NCI-H2029 (cell line): ENCODE measurements at regions not wholly inside any gene's neighbourhood (a gene's known extent, or its start where the extent isn't known, plus 50 kb on each side); places are given as distances from the start of the nearest gene placed in this dataset.

Experiments used
- DNase-seq: peaks from one replicate; lab custom pipeline; 2025; lab: John Stamatoyannopoulos, UW

DNA sequence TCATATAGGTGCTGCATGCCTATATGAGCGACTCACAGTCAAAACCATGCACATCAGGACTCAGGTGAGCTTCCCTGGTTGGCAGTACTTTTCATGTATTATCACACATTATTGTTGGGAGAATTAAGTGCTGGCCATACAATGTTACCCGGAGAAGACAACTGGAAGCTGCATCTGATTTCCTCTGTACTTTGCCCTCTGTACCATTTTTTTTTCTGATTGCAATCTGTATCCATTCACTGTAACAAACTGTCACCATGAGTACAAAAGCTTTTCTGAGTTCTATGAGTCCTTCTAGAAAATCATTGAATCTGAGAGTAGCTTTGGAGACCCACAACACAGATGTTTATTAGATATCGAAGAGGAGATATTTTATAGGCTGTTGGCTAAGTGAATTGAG is 651.0 kb downstream of the NR2F1-AS1 start:
- no peak for DNase-seq

DNA sequence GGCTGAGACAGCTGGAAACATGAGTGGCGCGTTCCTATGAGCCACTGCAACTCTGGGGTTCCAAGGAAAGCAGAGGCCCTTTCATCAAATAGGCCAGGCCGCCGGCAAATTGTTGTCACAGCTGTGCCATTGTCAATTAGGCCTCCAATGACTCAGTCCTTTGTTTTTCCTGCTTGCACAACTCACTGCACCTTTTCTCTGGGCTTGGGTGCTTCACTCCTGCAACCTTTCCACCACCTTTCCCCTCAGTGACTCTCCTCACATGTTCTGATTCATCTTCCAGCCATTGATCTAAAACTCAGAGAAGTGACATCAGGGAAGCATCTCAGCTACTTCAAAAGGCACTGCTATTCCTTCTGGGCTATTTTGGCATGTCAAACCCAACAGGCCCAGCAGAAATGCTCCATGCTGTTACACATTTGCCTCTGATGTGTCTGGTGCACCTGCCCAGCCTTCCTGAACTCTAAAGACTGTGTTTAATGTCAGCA is 653.7 kb downstream of the NR2F1-AS1 start:
- peak; percentile 40 for DNase-seq

DNA sequence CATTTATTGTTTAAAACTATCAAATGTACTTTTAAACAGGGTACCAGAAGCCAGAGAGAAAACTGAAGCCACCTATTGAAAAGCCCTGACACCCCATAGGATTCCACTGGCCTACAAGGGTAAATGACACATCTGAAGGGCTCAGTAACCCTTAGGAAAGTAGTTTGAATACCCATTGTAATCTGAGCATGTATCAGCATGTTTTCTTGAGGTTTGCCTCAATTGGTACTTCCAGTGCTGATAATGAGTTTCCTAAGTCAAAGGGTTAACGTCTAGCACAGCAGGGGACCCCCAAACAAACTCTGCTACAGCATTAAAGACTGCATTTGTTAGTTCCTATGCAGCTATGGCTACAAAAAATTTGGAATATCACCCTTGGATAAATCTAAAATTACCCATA is 657.1 kb downstream of the NR2F1-AS1 start:
- DNase-seq, result no peak

- no peak for DNase-seq
Measured at GRCh38 chr5:92922231-92922967, 658.6 kb downstream of the NR2F1-AS1 start.

GRCh38 chr5:92917044-92917443 is 664.0 kb downstream of the NR2F1-AS1 start:
- no peak for DNase-seq

DNA sequence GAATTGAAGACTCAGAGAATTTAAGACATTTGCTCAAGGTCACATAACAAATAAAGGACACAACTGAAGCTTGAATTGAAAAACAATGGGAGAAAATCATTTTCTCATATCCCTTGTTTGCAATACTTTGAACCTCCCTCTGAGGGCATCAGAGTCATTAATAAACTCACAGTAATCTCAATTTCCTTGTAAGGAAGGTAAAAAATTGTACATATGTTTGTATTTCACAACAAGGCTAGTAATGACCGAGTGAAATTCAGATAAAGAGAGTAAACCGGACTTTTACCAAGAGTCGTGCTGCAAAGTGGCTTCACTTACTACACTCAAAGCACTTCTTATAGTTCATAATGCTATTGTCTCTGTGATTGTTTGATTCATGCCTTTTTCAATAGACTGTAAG is 665.0 kb downstream of the NR2F1-AS1 start:
- no peak for DNase-seq

- DNase-seq, result no peak
Measured at GRCh38 chr5:92912283-92912682, 668.7 kb downstream of the NR2F1-AS1 start.

DNA sequence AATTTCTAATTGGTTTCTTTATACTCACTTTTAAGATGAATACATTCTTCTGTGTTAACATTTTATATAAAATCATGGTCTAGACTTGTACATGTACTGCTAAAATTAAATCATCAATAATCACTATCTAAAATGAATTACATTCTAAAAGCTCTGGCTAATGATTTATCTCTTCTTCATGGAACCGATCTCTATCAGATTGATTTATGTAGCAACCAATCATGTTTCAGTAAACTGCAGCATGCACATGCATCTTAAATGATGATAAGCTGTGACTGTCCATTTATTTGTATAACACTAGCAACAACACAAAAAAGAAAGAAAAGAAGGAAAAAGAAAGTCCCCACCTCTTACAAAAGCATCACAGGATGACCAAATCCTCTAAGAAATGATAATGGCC is 669.2 kb downstream of the NR2F1-AS1 start:
- DNase-seq, result no peak

- DNase-seq, result no peak
Measured at GRCh38 chr5:92911293-92911692, 669.7 kb downstream of the NR2F1-AS1 start.

- no peak for DNase-seq
Measured at GRCh38 chr5:92909602-92909962, 671.4 kb downstream of the NR2F1-AS1 start.

- DNase-seq, result no peak
Measured at GRCh38 chr5:92908952-92909601, 671.9 kb downstream of the NR2F1-AS1 start.

GRCh38 chr5:92907938-92908606 is 672.9 kb downstream of the NR2F1-AS1 start:
- no peak for DNase-seq

DNA sequence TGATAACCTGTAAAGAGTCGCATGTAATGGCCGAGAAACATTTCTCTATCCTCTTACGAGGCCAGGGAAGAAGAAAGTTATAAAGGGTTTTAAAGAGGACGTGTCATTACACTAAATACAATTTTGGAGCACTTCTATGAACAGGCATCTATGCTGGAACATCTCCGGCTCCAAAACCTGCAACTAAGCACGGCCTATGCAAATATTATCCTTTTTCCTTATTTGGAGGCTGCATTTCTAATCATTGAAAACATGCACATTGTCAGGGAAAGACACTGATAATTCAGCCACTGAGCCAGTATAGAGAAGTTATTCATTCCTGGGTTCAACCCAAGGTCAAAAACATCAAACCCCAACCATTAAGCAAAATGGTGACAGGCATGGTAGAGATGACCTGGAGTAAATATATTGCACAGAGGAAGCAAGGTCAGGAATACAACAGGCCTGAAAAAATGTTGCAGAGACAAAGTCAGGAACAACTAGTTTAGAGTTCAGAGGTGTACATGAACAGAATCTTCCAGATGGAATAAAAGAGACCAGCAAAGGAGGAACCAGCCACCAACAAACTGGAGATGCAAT is 674.1 kb downstream of the NR2F1-AS1 start:
- no peak for DNase-seq

DNA sequence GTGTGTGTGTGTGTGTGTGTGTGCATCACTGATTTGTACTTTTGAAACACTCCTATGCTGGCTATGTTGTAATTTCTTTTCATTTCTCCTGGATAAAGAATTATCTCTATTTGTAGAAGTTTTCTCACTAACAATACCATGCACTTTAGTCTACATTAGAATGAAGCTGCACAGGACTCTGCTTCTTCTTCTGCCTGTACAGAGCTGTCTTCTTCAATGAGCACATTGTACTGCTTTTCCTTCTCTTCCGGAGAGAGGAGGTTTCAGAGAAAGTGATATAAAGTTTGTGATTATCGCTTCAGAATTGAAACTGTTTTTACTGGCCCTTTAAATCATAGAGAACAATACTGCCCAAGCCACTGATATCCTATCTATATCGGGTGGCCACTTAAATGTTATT is 677.0 kb downstream of the NR2F1-AS1 start:
- no peak for DNase-seq

DNA sequence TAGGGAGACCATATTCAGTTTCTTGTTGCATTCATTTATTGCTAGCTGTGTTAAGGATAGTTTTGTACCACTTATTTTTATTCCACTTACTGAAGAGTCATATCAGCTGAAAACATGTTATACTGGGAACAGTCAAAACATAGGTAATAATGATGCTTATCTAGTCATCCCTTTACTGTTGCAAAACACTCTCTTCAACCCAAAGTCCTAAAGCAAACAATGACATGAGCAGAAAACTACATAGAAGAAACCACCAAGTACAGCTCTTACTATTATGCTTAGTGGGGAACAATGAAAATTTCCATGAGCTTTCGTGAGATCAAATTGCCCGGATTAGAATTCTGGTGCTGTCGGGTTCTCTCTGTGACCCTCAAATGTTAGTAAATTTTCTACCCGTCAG is 681.4 kb downstream of the NR2F1-AS1 start:
- no peak for DNase-seq

- DNase-seq, result no peak
Measured at GRCh38 chr5:92896722-92897121, 684.3 kb downstream of the NR2F1-AS1 start.

- DNase-seq, result no peak
Measured at GRCh38 chr5:92890841-92891244, 690.2 kb downstream of the NR2F1-AS1 start.

- no peak for DNase-seq
Measured at GRCh38 chr5:92889140-92889539, 691.9 kb downstream of the NR2F1-AS1 start.

DNA sequence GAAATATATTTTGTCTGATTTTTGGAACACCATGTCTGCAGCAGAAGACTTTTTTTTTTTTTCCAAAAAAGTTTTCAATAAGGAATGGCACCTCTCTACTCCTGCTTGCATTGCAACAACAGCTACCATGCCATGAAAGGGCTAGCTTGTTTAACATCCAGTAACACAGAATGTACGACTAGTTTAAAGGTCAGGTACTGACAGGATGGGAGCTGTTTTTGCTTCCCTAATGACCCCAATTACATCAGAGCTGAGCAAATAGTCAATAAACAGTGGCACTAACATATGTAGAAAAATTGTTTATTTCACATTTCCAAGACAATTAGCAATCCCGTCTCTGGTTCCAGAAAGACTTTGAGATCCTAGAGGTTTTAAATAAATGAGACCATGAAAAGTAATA is 693.8 kb downstream of the NR2F1-AS1 start:
- DNase-seq, result no peak

DNA sequence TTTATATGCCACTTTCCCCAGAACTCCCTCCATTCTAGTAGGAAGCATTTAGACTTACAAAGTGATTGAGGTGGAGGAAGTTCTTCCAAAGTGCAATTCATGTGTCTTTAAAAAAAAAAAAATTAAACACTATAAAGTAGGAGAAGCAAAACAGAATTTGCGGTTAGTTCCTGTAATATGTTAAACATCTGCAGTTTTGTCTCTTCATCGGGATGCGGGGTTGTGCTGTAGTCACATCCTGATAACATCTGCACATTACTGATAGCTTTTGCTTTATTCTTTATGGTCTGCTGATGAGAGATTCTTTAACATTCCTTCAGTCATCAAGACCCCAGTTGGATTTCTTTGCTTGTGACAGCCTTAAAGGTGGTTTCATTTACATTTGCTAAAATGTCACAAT is 694.3 kb downstream of the NR2F1-AS1 start:
- DNase-seq, result no peak

DNA sequence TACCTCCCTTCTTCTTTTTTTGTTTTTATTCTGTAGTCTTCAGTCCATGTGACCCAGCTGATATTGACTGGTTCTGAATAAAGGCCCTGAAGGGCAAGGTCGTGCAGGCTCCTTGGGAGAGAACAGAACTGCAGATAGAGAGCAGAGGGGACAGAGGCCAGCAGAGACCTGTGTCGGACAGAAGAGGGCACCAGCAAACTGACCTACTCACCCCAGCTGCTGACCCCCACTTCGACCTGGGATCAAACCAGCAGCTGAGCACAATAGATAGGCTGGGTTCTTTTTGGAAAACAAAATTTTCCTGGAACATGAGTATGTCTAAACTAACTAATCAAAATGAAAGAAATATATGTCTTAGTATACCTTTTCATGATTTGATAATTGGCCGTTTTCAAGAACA is 695.1 kb downstream of the NR2F1-AS1 start:
- DNase-seq, result no peak

DNA sequence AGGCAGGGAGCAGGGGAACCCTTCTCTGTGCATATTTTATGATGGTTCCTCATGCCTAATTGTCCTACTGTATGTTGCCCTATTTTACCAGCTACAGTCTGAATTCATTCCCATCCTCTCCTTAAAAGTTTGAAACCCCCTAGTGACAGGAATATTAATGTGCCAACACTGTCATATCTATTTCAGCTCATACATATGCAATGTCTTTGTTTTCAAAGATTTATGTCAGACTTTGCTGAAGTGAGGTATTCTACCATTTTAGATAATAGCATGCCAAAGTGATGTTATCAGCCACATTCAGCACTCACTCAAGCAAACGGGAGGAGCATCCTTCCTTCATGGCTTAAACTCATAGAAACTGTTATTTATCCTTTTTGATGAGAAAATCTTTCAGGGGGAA is 696.5 kb downstream of the NR2F1-AS1 start:
- DNase-seq, result no peak
